IMR-90 (cell line): ENCODE measurements at regions not wholly inside any gene's neighbourhood (a gene's known extent, or its start where the extent isn't known, plus 50 kb on each side); places are given as distances from the start of the nearest gene placed in this dataset.

Source experiments
- BHLHE40 ChIP-seq: fragments of 150-350 bp; IDR thresholded peaks from 2 replicates; pipeline ENCODE4 v1.6.1; 2016; ENCODE audit warnings: mild to moderate bottlenecking, low read depth, low read length
- CEBPB ChIP-seq: IDR thresholded peaks from 2 replicates; pipeline ENCODE4 v1.6.1; 2012; ENCODE audit warnings: low read depth, low read length, improper control_type of control experiment
- CHD1 ChIP-seq: IDR thresholded peaks from 2 replicates; pipeline ENCODE4 v1.6.1; 2012; ENCODE audit warnings: low read depth, low read length, improper control_type of control experiment
- MXI1 ChIP-seq: IDR thresholded peaks from 2 replicates; pipeline ENCODE4 v1.6.1; 2012; ENCODE audit warnings: low read depth, mild to moderate bottlenecking, low read length, moderate library complexity, borderline replicate concordance
- POLR2A ChIP-seq: IDR thresholded peaks from 2 replicates; pipeline ENCODE4 v1.6.1; 2012; ENCODE audit warnings: mild to moderate bottlenecking, low read depth, low read length
- RAD21 ChIP-seq: IDR thresholded peaks from 2 replicates; pipeline ENCODE4 v1.6.1; 2012; ENCODE audit warnings: low read length, improper control_type of control experiment
- RFX5 ChIP-seq: IDR thresholded peaks from 2 replicates; pipeline ENCODE4 v1.8.0; 2012; ENCODE audit warnings: low read depth, mild to moderate bottlenecking, low read length, moderate library complexity
- SMC3 ChIP-seq: fragments of 150-350 bp; IDR thresholded peaks from 2 replicates; pipeline ENCODE4 v1.6.1; 2016; ENCODE audit warnings: low read depth, mild to moderate bottlenecking, antibody characterized with exemption, low read length, moderate library complexity
- TF ChIP-seq, protein P1 (sequence below): fragments of 150-350 bp; IDR thresholded peaks from 2 replicates; pipeline ENCODE4 v1.6.1; 2017; ENCODE audit warnings: mild to moderate bottlenecking, antibody characterized with exemption, low read length, low read depth
- TF ChIP-seq, protein P2 (sequence below): fragments of 150-350 bp; IDR thresholded peaks from 2 replicates; pipeline ENCODE4 v1.6.1; 2016; ENCODE audit warnings: low read depth, mild to moderate bottlenecking, low read length, moderate library complexity, borderline replicate concordance
- TF ChIP-seq, protein P3 (sequence below): conservative IDR thresholded peaks from 2 replicates; pipeline ENCODE4 v1.5.1; 2012; ENCODE audit warnings: mild to moderate bottlenecking, low read depth, low read length, improper control_type of control experiment

DNA sequence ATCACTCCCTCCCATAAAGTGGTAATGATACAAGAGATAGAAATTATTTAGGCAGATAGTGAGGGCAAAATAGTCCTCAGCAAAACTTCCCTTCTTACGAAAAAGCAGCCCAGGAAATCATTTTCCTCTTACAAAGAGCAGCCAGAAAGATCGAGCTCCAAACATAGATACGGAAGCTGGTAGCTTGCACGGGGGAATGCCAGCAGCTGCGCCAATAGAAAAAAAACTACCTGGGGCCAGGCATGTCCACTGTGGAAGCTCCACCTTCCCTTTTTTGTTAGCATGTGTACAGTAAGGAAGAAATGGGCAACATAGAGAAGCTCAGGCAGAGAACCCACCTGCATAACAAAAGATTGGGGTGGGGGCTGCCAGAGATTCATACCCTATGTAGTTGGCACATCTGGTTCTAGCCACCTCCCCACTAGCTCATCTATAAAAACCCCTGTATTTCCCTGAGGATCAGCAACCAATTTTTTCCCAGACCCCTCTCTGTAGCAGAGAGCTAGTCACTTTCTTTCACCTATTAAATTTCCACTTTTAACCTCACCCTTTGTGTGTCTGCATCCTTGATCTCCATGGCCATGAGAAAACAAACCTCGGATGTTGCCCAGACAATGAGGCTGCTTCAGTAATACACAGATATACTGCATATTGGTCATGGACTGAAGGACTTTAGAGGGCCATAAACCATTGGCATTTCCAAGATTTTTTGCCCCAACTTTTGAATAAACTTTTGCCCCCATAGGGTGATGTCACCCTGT is 52.1 kb downstream of the SOD2 start:
- TF ChIP-seq, protein P1, sequence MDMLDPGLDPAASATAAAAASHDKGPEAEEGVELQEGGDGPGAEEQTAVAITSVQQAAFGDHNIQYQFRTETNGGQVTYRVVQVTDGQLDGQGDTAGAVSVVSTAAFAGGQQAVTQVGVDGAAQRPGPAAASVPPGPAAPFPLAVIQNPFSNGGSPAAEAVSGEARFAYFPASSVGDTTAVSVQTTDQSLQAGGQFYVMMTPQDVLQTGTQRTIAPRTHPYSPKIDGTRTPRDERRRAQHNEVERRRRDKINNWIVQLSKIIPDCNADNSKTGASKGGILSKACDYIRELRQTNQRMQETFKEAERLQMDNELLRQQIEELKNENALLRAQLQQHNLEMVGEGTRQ, result no peak
- no peak for TF ChIP-seq MXI1
- TF ChIP-seq, protein P2, sequence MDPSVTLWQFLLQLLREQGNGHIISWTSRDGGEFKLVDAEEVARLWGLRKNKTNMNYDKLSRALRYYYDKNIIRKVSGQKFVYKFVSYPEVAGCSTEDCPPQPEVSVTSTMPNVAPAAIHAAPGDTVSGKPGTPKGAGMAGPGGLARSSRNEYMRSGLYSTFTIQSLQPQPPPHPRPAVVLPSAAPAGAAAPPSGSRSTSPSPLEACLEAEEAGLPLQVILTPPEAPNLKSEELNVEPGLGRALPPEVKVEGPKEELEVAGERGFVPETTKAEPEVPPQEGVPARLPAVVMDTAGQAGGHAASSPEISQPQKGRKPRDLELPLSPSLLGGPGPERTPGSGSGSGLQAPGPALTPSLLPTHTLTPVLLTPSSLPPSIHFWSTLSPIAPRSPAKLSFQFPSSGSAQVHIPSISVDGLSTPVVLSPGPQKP, result no peak
- TF ChIP-seq POLR2A, result no peak
- no peak for TF ChIP-seq CEBPB
- TF ChIP-seq, protein P3, sequence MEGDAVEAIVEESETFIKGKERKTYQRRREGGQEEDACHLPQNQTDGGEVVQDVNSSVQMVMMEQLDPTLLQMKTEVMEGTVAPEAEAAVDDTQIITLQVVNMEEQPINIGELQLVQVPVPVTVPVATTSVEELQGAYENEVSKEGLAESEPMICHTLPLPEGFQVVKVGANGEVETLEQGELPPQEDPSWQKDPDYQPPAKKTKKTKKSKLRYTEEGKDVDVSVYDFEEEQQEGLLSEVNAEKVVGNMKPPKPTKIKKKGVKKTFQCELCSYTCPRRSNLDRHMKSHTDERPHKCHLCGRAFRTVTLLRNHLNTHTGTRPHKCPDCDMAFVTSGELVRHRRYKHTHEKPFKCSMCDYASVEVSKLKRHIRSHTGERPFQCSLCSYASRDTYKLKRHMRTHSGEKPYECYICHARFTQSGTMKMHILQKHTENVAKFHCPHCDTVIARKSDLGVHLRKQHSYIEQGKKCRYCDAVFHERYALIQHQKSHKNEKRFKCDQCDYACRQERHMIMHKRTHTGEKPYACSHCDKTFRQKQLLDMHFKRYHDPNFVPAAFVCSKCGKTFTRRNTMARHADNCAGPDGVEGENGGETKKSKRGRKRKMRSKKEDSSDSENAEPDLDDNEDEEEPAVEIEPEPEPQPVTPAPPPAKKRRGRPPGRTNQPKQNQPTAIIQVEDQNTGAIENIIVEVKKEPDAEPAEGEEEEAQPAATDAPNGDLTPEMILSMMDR, result no peak
- no peak for TF ChIP-seq RAD21
- TF ChIP-seq CHD1, result no peak
- TF ChIP-seq SMC3, result no peak
- no peak for TF ChIP-seq RFX5
- TF ChIP-seq BHLHE40, result no peak
